GM23338 (cell line): ENCODE measurements at regions not wholly inside any gene's neighbourhood (a gene's known extent, or its start where the extent isn't known, plus 50 kb on each side); places are given as distances from the start of the nearest gene placed in this dataset.

ENCODE experiments used
- ATAC-seq: fragments of 200-7000 bp; cut with Tn5 transposase; 3 replicates; pipeline ENCODE4 v1.9.1; 2020
- DNase-seq: peaks from one replicate; pipeline ENCODE4 v3.0.0-alpha.2; 2015; ENCODE audit warnings: low spot score
- H2AFZ ChIP-seq: fragments of 200-600 bp; sonication (generic); 2 replicates; pipeline ENCODE4 v1.8.0; 2016; ENCODE audit warnings: antibody characterized with exemption, mild to moderate bottlenecking, moderate library complexity
- H3F3A ChIP-seq: fragments of 200-600 bp; sonication (generic); replicated peaks from 2 replicates; pipeline ENCODE4 v1.8.0; 2017; ENCODE audit warnings: antibody characterized with exemption, mixed run types, low read depth
- H3K27ac ChIP-seq: fragments of 200-600 bp; sonication (generic); 2 replicates; pipeline ENCODE4 v1.6.1; 2016; ENCODE audit warnings: low read depth
- H3K27me3 ChIP-seq: fragments of 200-600 bp; sonication (generic); 2 replicates; pipeline ENCODE4 v1.8.0; 2016; ENCODE audit warnings: mild to moderate bottlenecking, mixed run types, moderate library complexity; ENCODE audit not compliant: insufficient read depth
- H3K36me3 ChIP-seq: fragments of 200-600 bp; sonication (generic); 2 replicates; pipeline ENCODE4 v1.8.0; 2016; ENCODE audit warnings: mild to moderate bottlenecking; ENCODE audit not compliant: insufficient read depth
- H3K4me1 ChIP-seq: fragments of 200-600 bp; sonication (generic); 2 replicates; pipeline ENCODE4 v1.8.0; 2016; ENCODE audit warnings: mild to moderate bottlenecking, moderate library complexity; ENCODE audit not compliant: insufficient read depth
- H3K4me2 ChIP-seq: fragments of 200-600 bp; sonication (generic); 2 replicates; pipeline ENCODE4 v1.7.1; 2017; ENCODE audit warnings: mixed run types
- H3K4me3 ChIP-seq: fragments of 200-600 bp; sonication (generic); 2 replicates; pipeline ENCODE4 v1.6.1; 2016; ENCODE audit warnings: mixed run types
- H3K79me2 ChIP-seq: fragments of 200-600 bp; sonication (generic); replicated peaks from 2 replicates; pipeline ENCODE4 v1.8.0; 2017; ENCODE audit warnings: mild to moderate bottlenecking; ENCODE audit not compliant: insufficient read depth
- H3K9me2 ChIP-seq: fragments of 200-600 bp; sonication (generic); 2 replicates; pipeline ENCODE4 v1.8.0; 2017; ENCODE audit not compliant: insufficient read depth
- H4K20me1 ChIP-seq: fragments of 200-600 bp; sonication (generic); replicated peaks from 2 replicates; pipeline ENCODE4 v1.8.0; 2017; ENCODE audit warnings: mild to moderate bottlenecking; ENCODE audit not compliant: insufficient read depth
- H3K27ac Mint-ChIP-seq: 2 replicates; pipeline ENCODE4 v1.8.0; 2020; ENCODE audit warnings: inconsistent platforms, mild to moderate bottlenecking, moderate library complexity, mixed read lengths
- H3K27me3 Mint-ChIP-seq: 3 replicates; pipeline ENCODE4 v1.8.0; 2022; ENCODE audit warnings: low read depth, mild to moderate bottlenecking, moderate library complexity, mixed read lengths, inconsistent platforms; ENCODE audit not compliant: insufficient read depth, poor library complexity
- H3K36me3 Mint-ChIP-seq: 3 replicates; pipeline ENCODE4 v1.8.0; 2021; ENCODE audit warnings: low read depth, mild to moderate bottlenecking, inconsistent platforms, moderate library complexity, mixed read lengths
- H3K4me1 Mint-ChIP-seq: 3 replicates; pipeline ENCODE4 v1.8.0; 2020; ENCODE audit warnings: mild to moderate bottlenecking, inconsistent platforms, mixed read lengths
- H3K4me3 Mint-ChIP-seq: 3 replicates; pipeline ENCODE4 v1.8.0; 2021; ENCODE audit warnings: moderate library complexity, mild to moderate bottlenecking, inconsistent platforms, mixed read lengths
- H3K9me3 Mint-ChIP-seq: 3 replicates; pipeline ENCODE4 v1.8.0; 2020; ENCODE audit warnings: moderate library complexity, mild to moderate bottlenecking, inconsistent platforms, mixed read lengths
- CREB1 ChIP-seq: fragments of 250-450 bp; sonication (Bioruptor Pico); IDR thresholded peaks from 2 replicates; pipeline ENCODE4 v1.5.0; 2020; ENCODE audit warnings: low read depth, mild to moderate bottlenecking, moderate library complexity
- EZH2phosphoT487 ChIP-seq: fragments of 200-600 bp; sonication (generic); IDR thresholded peaks from one replicate; pipeline ENCODE4 v1.8.1; 2018; ENCODE audit warnings: antibody characterized with exemption; ENCODE audit not compliant: unreplicated experiment
- NANOG ChIP-seq: IDR thresholded peaks from 2 replicates; pipeline ENCODE4 v1.6.1; 2016; ENCODE audit warnings: antibody characterized with exemption, borderline replicate concordance
- POLR2AphosphoS5 ChIP-seq: IDR thresholded peaks from 2 replicates; pipeline ENCODE4 v1.6.1; 2016; ENCODE audit warnings: antibody characterized with exemption, low read depth
- REST ChIP-seq: IDR thresholded peaks from one replicate; pipeline ENCODE4 v1.6.1; 2018; ENCODE audit warnings: antibody characterized with exemption; ENCODE audit not compliant: unreplicated experiment
- ZNF114 ChIP-seq: fragments of 250-450 bp; sonication (Bioruptor Pico); IDR thresholded peaks from 2 replicates; pipeline ENCODE4 v1.5.0; 2020; ENCODE audit warnings: mild to moderate bottlenecking, moderate library complexity
- TF ChIP-seq, protein P1 (sequence below): IDR thresholded peaks from 2 replicates; pipeline ENCODE4 v1.6.1; 2016; ENCODE audit warnings: antibody characterized with exemption
- TF ChIP-seq, protein P2 (sequence below): fragments of 250-450 bp; sonication (Bioruptor Pico); IDR thresholded peaks from 2 replicates; pipeline ENCODE4 v1.5.0; 2020; ENCODE audit warnings: mild to moderate bottlenecking, moderate library complexity

GRCh38 chr5:71993600-71993999 lies 113.7 kb upstream of the MAP1B start:
- H3K9me2 ChIP-seq: no peaks in the 10 kb centered on the region; the same call in 1 of the 2 replicates
- no peaks in the 10 kb centered on the region for H3K4me1 ChIP-seq
- H3K27ac Mint-ChIP-seq: no peak overlapping the region
- H2AFZ ChIP-seq: no peak overlapping the region
- DNase-seq (no peak), ATAC-seq (no peak)
- H3K36me3 Mint-ChIP-seq: no peaks in the 10 kb centered on the region
- H3K4me2 ChIP-seq: no peak overlapping the region
- no peak overlapping the region for H3K4me3 Mint-ChIP-seq
- H3F3A ChIP-seq: no peaks in the 10 kb centered on the region
- H3K27ac ChIP-seq: no peak overlapping the region
- no peaks in the 10 kb centered on the region for H3K36me3 ChIP-seq
- H4K20me1 ChIP-seq: no peaks in the 10 kb centered on the region
- no peak overlapping the region for H3K4me3 ChIP-seq
- no peaks in the 10 kb centered on the region for H3K9me3 Mint-ChIP-seq
- H3K79me2 ChIP-seq: no peaks in the 10 kb centered on the region
- H3K27me3 Mint-ChIP-seq: no peaks in the 10 kb centered on the region
- TF ChIP-seq, protein P1, sequence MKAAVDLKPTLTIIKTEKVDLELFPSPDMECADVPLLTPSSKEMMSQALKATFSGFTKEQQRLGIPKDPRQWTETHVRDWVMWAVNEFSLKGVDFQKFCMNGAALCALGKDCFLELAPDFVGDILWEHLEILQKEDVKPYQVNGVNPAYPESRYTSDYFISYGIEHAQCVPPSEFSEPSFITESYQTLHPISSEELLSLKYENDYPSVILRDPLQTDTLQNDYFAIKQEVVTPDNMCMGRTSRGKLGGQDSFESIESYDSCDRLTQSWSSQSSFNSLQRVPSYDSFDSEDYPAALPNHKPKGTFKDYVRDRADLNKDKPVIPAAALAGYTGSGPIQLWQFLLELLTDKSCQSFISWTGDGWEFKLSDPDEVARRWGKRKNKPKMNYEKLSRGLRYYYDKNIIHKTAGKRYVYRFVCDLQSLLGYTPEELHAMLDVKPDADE: no peak
- TF ChIP-seq, protein P2, sequence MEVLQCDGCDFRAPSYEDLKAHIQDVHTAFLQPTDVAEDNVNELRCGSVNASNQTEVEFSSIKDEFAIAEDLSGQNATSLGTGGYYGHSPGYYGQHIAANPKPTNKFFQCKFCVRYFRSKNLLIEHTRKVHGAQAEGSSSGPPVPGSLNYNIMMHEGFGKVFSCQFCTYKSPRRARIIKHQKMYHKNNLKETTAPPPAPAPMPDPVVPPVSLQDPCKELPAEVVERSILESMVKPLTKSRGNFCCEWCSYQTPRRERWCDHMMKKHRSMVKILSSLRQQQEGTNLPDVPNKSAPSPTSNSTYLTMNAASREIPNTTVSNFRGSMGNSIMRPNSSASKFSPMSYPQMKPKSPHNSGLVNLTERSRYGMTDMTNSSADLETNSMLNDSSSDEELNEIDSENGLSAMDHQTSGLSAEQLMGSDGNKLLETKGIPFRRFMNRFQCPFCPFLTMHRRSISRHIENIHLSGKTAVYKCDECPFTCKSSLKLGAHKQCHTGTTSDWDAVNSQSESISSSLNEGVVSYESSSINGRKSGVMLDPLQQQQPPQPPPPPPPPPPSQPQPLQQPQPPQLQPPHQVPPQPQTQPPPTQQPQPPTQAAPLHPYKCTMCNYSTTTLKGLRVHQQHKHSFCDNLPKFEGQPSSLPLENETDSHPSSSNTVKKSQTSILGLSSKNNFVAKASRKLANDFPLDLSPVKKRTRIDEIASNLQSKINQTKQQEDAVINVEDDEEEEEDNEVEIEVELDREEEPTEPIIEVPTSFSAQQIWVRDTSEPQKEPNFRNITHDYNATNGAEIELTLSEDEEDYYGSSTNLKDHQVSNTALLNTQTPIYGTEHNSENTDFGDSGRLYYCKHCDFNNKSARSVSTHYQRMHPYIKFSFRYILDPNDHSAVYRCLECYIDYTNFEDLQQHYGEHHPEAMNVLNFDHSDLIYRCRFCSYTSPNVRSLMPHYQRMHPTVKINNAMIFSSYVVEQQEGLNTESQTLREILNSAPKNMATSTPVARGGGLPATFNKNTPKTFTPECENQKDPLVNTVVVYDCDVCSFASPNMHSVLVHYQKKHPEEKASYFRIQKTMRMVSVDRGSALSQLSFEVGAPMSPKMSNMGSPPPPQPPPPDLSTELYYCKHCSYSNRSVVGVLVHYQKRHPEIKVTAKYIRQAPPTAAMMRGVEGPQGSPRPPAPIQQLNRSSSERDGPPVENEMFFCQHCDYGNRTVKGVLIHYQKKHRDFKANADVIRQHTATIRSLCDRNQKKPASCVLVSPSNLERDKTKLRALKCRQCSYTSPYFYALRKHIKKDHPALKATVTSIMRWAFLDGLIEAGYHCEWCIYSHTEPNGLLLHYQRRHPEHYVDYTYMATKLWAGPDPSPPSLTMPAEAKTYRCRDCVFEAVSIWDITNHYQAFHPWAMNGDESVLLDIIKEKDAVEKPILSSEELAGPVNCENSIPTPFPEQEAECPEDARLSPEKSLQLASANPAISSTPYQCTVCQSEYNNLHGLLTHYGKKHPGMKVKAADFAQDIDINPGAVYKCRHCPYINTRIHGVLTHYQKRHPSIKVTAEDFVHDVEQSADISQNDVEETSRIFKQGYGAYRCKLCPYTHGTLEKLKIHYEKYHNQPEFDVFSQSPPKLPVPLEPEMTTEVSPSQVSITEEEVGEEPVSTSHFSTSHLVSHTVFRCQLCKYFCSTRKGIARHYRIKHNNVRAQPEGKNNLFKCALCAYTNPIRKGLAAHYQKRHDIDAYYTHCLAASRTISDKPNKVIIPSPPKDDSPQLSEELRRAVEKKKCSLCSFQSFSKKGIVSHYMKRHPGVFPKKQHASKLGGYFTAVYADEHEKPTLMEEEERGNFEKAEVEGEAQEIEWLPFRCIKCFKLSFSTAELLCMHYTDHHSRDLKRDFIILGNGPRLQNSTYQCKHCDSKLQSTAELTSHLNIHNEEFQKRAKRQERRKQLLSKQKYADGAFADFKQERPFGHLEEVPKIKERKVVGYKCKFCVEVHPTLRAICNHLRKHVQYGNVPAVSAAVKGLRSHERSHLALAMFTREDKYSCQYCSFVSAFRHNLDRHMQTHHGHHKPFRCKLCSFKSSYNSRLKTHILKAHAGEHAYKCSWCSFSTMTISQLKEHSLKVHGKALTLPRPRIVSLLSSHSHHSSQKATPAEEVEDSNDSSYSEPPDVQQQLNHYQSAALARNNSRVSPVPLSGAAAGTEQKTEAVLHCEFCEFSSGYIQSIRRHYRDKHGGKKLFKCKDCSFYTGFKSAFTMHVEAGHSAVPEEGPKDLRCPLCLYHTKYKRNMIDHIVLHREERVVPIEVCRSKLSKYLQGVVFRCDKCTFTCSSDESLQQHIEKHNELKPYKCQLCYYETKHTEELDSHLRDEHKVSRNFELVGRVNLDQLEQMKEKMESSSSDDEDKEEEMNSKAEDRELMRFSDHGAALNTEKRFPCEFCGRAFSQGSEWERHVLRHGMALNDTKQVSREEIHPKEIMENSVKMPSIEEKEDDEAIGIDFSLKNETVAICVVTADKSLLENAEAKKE: no peak
- TF ChIP-seq CREB1 (CRISPR knock-in tag) (no peak), ZNF114 (CRISPR knock-in tag) (no peak), EZH2phosphoT487 (no peak)
- no peaks in the 10 kb centered on the region for H3K4me1 Mint-ChIP-seq
- no peaks in the 10 kb centered on the region for H3K27me3 ChIP-seq

- H3K36me3 ChIP-seq: no peaks in the 10 kb centered on the region
- no peak for ATAC-seq
- no peak for DNase-seq
- TF ChIP-seq CREB1 (CRISPR knock-in tag): no peak
- TF ChIP-seq POLR2AphosphoS5: no peak
- no peak for TF ChIP-seq NANOG
- TF ChIP-seq REST: no peak
These were observed 110.5 kb upstream of the MAP1B start for GRCh38 chr5:71996789-71997188.

More at GRCh38 chr5:71996789-71997188, 110.5 kb upstream of the MAP1B start:
- no peak overlapping the region for H3K4me3 ChIP-seq
- no peaks in the 10 kb centered on the region for H3K27me3 ChIP-seq
- H2AFZ ChIP-seq: no peak overlapping the region; the same call in 1 of the 2 replicates
- Mint-ChIP-seq H3K27ac (no peak overlapping the region), H3K36me3 (no peaks in the 10 kb centered on the region; the same call in 2 of the 3 replicates), H3K4me3 (no peak overlapping the region), H3K9me3 (no peaks in the 10 kb centered on the region), H3K27me3 (no peaks in the 10 kb centered on the region), H3K4me1 (no peaks in the 10 kb centered on the region)
- H3K4me2 ChIP-seq: no peak overlapping the region
- H3K4me1 ChIP-seq: no peaks in the 10 kb centered on the region
- H3F3A ChIP-seq: no peaks in the 10 kb centered on the region
- H3K79me2 ChIP-seq: no peaks in the 10 kb centered on the region
- no peak overlapping the region for H3K27ac ChIP-seq
- H4K20me1 ChIP-seq: no peaks in the 10 kb centered on the region
- peaks cover 16% of the 10 kb centered on the region for H3K9me2 ChIP-seq
